NCI-H1105 treated with DMSO at 0.1 percent for 48 hours (cell line): ENCODE measurements at regions not wholly inside any gene's neighbourhood (a gene's known extent, or its start where the extent isn't known, plus 50 kb on each side); places are given as distances from the start of the nearest gene placed in this dataset.

Experiments used
- DNase-seq: peaks from one replicate; lab custom pipeline; 2025; lab: John Stamatoyannopoulos, UW

DNA sequence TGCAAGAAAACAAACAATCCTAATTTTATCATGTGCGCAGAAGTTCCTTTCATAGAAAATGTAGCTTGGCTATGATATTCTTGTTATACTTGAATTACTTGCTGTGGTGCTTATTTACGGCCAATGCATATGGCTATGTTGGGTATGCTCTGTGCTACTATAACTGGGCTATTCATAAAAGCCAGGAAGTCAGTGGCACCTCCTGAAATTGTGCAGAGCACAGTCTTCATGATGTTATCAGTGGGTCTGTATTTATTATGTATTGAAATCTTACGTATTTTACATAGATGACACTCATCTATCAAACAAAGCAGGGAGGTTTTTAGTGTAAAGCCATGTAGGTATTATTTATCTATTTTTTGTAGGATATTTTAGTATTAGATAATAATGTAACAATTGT is 196.5 kb upstream of the NAALADL2 start:
- no peak for DNase-seq

DNA sequence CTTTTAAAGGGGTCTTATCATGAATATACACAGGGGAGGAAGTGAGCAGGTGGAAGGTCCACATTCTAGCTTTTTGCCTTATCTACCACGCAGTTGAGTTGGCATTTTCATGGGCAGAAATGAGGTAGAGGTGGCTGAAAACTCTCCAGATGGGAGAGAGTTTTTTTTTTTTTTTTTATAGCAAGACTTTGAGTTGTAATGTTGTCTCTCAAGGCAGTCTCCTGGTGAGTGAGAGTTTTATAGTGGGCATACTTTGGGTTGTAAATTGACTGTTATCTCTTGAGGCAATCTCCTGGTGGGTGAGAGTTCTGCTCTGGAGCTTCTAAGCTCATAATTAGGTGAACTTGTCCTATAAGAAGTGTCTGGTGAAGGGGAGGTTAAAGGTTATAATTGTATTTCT is 191.7 kb upstream of the NAALADL2 start:
- no peak for DNase-seq

DNA sequence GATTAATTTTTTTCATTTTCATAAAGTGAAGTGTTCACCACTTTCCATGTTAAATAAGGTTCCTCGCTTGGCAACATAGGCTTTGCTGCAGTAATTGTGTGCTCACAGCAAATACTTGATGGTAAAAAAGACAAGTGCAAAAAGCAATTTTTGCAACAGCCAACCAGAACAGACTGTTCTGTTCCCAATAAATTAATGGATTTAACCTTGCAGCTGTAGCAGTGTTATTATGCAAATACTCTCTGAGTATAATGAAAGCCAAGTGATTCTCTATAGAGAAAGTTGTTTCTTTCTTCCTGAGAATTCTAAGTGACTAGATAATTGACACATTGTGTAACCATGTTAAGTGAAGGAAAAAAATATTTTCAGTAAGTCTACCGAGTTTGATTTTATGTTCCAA is 183.7 kb upstream of the NAALADL2 start:
- no peak for DNase-seq

DNA sequence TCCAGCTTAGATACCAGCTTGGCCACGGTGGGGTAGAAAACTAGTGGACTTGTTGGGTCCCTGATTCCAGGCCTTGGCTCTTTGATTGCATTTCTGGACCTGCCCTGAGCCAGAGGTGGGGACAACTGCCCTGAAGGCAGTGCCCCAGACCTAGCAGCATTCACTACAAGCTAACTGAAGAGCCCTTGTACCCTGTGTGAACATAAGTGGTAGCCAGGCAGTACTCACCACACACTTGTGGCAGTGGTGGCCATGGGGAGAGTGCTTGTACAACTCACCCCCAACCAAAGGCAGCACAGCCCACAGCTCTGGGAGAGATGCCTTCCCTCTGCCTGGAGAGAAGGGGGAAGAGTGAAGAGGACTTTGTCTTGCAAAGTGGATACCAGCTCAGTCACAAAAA is 177.3 kb upstream of the NAALADL2 start:
- DNase-seq = no peak

DNA sequence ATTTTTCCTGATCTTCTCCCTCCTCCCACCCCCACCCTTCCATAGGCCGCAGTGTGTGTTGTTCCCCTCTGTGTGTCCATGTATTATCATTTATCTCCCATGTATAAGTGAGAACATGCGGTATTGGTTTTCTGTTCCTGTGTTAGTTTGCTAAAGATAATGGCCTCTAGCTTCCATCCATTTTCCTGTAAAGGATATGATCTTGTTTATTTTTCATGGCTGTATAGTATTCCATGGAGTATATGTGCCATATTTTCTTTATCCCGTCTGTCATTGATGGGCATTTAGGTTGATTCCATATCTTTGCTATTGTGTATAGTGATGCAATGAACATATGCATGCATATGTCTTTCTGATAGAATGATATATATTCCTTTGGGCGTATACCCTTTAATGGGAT is 173.3 kb upstream of the NAALADL2 start:
- DNase-seq = no peak

DNA sequence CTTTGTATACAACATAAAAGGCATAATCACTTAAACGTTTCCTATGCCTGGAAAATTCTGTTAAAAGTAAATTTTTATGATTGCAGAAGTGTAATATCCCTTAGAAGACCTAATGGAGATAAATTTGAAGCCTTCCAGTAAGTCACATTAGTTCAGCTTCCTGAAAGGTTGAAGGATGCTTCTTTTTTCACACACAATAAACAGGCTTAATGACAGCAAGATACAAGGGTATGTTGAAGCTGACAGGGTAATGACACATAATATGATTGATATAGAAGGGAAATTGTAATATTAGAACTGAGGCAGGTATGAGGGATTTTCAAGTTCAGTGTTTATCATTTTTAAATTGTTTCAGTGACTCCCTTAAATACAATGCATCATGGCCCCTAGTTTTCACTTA is 161.8 kb upstream of the NAALADL2 start:
- no peak for DNase-seq

DNA sequence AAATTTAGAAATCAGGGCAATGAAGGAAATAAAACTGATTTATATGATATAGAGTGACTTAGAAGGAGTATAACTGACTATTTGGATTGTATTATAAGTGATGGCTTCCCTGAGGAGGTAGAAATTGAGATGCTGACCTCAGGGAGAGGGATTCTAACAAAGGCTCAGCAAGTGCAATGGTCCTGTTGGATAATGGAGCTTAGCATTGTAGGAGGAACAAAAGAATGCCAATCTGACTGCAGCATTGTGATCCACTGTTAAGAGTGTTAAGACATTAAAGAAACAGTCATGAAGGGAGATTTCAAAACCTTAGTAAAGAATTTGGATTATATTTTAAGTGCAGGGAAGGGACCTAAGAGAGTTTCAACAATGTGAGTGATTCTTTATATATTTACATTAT is 158.4 kb upstream of the NAALADL2 start:
- no peak for DNase-seq

DNA sequence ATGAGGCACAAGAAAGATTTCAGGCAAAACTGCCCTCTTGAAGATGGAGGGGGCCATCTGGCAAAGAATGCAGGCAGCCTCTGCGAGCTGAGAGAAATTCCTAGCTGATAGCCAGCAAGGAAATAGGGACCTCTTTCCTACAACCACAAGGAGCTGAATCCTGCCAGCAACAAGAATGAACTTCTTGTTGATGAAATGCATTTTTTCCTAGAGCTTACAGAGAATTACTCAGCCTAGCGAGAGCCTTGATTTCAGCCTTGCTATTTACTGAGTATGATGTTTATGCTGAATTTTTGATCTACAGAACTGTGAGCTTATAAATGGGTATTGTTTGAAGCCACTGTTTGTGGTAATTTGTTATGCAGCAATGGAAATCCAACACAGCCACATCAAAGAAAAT is 148.5 kb upstream of the NAALADL2 start:
- DNase-seq = no peak

DNA sequence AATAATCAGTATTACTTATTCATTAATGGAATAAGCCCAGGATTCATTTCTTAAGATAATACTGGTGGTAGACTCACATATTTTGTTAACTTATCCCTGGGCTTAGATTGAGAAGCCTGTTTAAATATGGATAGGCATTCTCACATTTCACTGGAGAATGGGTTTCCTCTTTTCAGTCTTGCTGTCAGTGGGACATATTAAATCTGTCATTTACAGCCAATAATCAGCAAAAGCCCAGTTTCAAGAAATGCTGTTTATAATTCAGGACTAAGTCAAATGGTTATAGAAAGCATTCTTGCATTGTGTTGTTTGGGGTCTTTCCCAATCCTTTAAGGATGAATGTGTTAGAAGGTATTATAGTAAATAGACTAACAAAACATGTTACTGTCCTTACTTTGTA is 143.7 kb upstream of the NAALADL2 start:
- DNase-seq = no peak

DNA sequence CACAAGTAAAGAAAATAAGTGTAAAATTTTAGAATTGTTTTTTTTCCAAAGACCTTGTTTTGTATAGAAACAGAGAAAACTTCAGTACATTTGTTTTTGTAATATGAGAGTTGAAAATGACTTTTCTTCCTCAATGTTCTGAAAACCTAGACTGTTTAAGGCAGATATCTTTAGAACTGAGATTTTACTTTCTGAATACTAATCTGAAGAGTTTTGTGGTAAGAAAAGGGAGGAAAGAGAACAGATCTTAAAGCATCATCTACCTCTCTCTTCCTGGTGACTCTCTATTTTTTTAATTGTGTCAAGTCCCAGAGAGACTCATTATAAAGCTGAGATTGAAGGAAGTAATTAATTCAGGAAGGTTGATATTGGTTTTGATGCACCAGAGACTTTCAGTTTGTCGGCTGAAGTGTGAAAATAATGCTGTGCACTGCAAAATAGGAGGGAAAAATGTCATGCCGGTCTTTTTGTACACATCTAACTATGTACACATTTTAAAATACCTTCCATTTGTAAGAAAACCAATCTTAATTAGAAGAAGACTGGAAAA is 142.1 kb upstream of the NAALADL2 start:
- DNase-seq = no peak

DNA sequence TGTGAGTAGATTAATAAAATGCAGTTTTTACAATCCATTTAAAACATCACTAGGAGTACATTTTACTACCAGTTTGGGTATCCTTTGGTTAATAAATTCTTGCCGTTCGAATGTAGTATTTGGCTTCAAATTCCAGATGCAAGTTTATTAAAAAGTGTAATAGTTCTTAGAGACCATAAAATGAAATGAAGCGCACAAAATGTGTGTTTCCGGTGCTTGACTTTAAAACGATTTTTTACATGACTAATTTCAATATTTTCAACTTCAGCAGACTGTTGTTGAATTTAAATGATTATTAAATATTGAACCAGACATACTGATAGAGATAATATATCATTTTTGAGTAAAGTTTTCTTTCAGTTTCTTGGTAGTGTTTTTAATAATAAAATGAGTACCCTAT is 138.4 kb upstream of the NAALADL2 start:
- DNase-seq = no peak

DNA sequence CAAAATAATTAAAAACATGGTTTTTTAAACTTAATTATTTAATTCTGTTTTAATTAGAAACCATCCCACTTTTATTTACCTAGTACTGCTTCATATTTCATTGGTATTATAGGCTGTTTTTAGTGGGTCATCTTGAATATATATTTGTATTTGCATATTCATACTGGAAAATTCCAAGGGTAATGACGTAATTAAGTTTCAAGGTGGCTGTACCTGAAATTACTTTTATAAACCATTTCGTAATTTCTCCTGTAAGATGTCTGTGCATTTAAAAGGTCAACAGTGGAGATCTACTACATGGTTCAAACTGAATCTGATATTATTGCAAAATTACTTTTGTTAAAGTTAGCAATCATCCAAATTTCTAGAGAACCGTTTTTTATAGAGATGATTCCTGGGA is 133.8 kb upstream of the NAALADL2 start:
- DNase-seq = no peak

DNA sequence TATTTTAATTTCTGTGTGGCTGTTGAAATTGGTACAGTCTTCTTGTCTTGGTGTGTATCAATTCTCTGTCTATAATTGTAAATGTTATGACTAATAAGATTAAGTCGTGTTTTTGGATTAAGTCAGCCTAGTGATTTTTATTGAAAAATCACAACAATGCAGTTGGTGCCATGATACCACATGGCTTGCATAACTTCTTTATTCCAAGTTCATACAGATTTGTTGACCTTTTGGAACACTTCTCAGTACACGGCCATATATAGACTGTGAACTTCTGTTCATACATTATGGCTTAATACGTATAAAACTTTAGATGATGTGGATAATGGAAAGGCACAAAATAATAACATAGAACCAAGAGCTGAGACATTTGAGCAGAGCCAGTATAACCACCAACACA is 121.2 kb upstream of the NAALADL2 start:
- DNase-seq = no peak

DNA sequence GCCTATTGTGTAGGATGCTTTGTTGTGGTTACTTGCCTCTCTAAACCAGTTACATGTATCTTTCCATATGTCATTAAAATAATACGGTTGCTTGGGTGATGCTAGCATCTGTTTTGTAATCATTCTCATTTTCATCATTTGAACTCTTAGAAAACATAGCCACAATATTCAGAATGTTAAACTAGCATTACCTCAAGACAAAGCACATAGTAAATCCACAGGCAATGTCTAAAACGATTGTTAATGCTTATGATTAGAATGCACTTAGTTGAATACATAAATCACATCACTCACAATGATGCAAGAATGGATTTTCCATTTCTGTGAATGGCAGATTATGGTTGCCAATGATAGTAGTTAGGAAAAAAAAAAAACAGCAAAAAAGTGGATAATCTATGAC is 110.0 kb upstream of the NAALADL2 start:
- DNase-seq = no peak

DNA sequence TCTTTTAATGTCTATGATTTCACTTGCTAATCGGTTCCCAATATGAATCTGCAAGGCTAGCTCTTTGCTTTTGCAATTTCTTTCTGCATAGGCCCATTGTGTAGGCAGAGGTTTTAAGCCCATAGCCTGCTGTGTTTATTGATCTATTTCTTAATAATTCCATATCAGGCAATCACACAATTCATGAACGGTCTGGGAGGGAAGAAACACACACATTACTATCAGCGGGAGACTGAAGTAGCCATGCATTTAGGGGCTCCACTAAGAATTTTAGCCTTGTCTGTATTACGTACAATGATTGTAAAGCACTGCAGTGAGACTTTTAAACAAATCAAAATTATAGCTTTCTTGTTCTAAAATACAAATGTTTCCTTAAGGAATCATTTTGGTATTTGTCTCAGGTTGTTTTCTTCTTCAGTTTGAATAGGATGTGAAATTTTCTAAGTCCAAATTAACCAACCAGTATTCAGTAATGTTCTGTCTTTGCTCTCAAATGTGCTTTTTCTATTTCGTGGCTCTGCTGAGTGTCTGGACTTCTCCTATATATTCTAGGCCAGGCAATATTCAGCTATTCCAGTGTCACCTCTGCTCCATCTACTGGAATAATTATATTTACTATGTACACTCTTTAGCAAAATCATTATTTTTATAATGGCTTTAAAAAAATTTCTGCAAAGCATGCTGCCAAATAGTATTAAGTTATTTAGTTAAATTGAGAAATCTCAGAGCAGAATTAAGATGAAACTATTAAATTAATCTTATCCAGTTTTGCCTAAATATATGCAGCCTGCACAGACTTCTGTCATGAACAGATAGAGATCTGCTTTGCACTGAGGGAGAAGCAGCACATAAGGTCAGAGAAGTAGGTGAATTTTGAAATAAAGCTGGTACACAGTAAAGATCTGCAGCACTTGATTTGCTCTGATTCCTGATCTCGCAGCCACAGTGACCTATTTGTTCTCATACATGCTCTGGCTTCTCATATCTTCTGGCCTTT is 103.0 kb upstream of the NAALADL2 start:
- DNase-seq = no peak

DNA sequence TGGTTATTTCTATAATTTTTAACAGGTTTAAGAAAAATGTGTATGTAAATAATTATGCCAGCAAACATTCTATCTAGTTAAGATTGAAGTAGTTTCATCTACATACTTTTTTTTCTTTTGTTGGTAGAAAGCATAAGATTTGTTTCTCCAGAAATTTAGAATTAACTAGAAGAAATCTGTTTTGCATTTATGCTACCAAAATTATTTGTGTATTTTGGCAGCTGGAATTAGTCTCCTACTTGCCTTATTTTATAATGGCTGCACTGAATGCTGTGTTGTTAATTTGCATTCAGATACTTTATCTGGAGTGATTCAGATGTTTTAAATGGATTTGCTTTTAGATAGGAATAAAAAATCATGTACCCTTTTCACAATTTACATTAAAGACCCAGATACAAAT is 100.2 kb upstream of the NAALADL2 start:
- DNase-seq = no peak

DNA sequence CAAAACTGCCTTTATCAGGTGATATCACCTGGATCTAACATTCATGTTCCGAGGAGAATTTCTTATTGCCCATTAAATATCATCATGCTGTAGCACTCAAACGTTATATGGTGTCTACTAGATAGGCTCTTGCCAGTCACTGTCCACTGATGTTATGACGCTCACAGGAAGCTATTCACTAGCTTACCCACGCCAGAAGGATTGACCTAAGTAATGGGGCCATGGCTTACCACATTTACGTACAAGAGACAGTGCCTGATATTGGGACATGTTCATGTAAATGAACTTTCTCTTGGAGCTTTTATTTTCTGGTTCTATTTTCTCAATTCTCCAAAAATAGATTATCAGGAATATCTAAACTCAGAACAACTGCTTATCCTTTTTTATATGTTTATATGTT is 91.7 kb upstream of the NAALADL2 start:
- no peak for DNase-seq

DNA sequence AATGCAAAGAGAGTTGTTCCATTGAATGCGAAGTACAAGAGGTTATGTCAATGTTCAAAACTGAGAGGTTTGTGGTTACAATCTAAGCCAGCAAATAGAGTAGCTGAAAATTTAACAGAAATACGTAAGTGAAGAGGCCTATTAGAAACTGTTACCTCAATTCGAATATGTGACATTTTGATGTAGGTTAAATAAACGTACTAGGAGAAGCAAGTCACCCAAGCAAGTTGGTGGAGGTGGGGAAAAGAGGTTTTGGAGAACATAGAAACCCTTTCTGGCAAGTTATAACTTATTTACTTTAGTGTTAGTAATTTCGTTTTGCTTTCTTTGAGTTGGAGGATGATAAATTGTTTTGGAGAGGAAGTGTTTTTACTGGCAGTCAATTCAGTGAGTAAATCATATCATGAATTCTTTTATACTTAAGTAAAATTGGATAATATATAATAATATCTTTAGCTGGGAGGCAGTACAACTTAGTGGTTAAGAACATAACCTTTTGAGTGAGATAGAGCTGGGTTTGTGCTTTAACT is 91.2 kb upstream of the NAALADL2 start:
- DNase-seq = no peak

DNA sequence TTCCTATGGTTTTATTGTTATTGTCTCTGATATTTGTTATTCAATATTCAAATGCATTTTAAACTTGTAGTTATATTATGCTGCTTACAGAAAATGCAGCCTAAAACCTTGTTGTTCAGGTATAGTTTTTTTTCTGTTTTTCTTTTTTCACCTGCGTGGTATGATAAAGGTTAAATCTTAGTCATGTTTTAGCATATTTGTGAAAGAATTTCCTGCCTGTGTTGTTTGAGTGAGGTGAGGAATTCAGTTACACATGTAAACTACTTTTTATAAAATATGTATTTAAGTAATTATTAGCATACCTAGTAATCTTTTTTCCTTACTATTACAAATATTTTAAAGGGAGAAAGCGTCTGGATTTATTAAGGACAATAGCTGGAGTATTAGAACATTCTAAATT is 90.0 kb upstream of the NAALADL2 start:
- no peak for DNase-seq

DNA sequence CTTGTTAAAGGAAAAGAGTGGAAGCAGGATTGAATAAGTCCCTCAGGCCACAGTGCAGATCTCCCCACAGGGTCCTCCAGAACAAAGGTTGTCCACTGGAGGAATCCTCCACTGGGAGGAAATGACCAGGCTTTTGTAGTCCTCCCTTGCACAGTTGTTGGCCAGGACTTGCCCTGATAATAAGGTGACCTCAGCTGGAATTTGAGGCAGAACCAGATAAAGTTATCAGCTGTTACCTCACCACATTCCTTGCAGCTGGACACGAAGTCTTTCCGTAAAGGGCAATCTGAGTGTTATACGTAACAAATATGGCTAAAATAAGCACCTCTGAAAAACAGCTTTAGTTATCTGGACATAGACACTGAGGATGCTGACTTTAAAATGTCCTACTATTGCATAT is 83.5 kb upstream of the NAALADL2 start:
- no peak for DNase-seq

DNA sequence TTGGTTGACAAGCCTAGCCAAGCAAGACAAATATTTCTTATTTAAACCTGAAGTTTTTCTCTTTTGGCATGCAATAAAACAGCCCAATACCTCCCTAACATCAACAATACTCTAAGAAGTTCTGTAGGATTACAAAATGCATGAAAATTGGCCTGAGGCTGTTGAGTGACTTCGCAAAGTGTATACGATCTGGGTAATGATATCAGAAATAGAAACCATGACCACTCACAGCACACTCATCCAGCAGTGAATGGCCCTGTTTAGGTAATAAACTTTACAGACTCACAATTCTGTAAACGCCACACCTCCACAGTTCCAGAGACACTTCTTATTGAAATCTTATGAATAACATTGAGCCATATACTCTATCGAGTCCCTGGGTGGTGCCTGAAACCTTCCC is 83.0 kb upstream of the NAALADL2 start:
- DNase-seq = no peak

DNA sequence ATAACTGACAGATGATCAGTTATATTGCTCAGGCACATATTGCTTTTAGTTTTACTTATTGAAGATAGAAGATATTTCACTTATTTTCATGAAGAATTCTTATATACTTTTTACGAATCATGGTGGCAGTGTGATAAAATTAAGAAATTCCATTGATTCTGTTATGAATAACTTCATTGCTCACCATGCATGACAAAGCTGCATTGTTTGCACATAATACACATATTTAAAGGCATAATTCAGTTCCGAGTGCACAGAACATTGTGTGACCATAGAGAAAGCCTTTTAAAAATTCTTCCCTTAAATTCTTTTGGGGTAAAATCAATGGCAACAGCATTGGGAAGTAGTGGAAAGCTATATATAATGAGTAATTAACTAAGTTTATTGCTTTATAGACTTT is 82.5 kb upstream of the NAALADL2 start:
- DNase-seq = no peak

DNA sequence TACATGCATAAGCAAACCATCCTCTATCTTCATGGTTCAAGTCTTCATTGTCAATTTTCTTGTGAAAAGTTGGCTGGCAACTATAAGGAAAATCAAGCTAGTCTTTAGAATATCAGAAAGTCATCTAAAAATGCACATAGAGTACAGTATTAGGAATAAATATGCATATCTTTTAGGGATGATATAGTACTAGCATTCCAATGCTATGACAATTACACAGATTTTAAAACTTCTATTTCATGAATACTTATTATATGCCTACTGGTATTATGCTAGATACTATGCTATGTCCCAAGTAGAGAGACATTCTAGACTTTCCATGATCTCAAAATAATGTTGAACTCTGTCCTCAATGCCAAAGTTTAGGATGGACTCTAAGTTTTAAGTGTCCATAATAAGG is 81.3 kb upstream of the NAALADL2 start:
- DNase-seq = no peak

DNA sequence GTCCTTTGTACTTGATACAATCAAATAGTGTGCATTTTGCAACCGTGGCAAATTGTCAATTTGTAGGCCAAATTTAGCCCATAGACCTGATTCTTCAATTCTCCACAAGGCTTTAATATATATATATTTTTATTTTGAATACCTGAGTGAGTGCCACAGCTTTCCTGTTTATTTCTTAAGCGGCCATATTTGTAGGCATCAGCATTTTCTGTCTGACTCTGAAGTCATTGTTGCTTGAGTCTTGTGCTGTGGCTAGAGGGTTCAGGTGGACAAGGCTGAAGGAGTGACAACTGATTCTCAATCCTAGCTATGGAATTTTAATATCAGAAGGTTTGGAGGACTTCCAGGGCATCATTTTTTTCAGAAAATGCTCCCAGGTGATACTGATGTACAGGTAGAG is 75.6 kb upstream of the NAALADL2 start:
- DNase-seq = no peak
